AG09309 (cell line): ENCODE measurements at regions not wholly inside any gene's neighbourhood (a gene's known extent, or its start where the extent isn't known, plus 50 kb on each side); places are given as distances from the start of the nearest gene placed in this dataset.

Experiments used
- DNase-seq: peaks from one replicate; pipeline ENCODE4 v3.0.0-alpha.2; 2010; ENCODE audit warnings: low read depth
- H3K4me3 ChIP-seq: 2 replicates; pipeline ENCODE4 v1.5.1; 2011; ENCODE audit warnings: mild to moderate bottlenecking, low read depth, low read length, moderate library complexity; ENCODE audit not compliant: control insufficient read depth
- TF ChIP-seq, protein P1 (sequence below): IDR thresholded peaks from 2 replicates; pipeline ENCODE4 v1.5.1; 2011; ENCODE audit warnings: mild to moderate bottlenecking, low read depth, low read length, inconsistent platforms; ENCODE audit not compliant: insufficient read depth, control insufficient read depth; ENCODE audit errors: missing control alignments

DNA sequence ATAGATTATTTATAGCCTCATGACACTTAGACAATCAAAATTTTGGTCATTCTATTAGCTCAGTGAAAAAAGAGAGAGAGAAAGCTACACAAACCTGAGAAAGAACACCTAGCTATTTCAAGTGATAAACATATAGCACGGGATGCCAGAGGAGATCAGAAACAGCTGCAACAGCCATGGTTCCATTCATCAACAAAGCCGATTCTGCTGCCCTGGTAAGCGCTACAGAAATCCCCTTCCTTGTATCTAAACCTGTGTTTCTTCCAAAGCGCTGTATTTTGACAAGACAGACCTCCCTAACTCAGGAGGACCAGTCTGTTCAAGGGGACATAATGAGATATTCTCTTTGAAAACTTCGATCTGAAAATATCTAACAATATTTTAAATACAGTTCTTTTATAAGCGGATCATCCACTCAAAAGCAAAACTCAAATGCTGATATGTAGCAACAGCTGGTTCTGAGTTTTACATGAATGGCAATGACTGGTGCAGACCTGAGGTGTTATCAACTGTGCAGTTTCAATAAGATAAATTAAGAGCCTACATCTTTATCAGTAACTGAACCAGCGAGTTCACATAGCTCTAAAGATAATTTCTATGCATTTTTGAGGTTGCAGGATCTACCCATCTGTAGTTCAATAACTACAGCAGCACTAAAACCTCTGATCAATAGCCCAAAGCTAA lies 447.8 kb downstream of the FRK start:
- no peak for DNase-seq
- TF ChIP-seq, protein P1, sequence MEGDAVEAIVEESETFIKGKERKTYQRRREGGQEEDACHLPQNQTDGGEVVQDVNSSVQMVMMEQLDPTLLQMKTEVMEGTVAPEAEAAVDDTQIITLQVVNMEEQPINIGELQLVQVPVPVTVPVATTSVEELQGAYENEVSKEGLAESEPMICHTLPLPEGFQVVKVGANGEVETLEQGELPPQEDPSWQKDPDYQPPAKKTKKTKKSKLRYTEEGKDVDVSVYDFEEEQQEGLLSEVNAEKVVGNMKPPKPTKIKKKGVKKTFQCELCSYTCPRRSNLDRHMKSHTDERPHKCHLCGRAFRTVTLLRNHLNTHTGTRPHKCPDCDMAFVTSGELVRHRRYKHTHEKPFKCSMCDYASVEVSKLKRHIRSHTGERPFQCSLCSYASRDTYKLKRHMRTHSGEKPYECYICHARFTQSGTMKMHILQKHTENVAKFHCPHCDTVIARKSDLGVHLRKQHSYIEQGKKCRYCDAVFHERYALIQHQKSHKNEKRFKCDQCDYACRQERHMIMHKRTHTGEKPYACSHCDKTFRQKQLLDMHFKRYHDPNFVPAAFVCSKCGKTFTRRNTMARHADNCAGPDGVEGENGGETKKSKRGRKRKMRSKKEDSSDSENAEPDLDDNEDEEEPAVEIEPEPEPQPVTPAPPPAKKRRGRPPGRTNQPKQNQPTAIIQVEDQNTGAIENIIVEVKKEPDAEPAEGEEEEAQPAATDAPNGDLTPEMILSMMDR = no peak
- no peak overlapping the region for H3K4me3 ChIP-seq

DNA sequence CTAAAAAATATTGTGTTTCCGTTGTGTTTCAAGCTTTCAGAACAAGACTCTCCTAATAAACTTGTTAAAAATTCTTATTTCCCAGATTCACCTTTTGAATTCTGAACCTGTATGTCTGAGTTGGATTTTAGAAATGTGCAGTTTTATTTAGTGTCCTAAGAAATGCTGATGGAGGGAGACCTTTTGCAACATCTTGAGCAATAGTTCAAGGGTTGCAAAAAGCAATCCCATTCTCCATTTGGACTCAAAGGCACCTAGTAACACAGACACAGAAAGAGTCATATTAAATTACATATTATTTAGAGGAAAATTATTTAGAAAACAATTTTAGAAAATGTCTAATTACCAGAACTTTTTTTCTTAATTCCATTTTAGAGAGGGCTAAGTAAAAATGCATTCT lies 448.5 kb downstream of the FRK start:
- DNase-seq = no peak
- TF ChIP-seq, protein P1 = no peak
- H3K4me3 ChIP-seq = no peak overlapping the region

DNA sequence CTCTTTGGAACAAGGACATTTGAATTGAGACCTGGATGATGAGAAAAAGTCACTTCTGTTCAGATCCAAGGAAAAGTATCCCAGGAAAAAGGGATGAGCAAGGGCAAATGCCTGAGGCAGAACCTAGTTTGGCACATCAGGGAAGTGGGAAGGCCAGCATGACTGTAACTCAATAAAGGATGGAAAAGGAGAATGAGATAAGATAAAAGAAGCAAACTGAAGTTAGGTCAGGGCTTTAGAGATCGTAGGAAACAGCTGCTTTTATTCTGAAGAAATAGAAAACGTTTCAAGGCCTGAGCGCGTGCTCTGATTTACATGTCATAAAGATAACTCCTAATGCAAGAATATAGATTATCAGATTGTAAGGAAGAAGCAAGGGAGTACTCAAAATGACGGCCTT lies 450.0 kb downstream of the FRK start:
- DNase-seq = no peak
- TF ChIP-seq, protein P1 = no peak
- no peak overlapping the region for H3K4me3 ChIP-seq

DNA sequence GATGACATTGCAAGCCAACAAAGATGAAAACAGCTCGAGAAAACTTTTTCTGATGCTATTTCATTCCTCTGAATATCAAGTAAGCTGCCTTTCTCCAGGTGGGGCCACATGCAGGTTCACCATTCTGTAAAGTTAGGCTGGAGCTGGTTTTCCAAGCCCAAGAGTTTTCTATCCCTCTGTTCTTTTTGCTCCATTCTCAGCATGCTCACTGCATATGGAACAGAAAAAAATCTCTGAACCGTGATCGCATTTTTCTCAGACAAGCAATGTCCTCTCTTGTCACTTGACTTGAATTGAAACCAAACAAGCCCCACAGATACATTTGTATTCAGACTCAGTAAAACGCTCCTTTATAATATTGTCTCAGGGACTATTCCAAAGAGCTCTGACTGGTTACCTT lies 451.6 kb downstream of the FRK start:
- DNase-seq = no peak
- TF ChIP-seq, protein P1 = no peak
- no peak overlapping the region for H3K4me3 ChIP-seq

DNA sequence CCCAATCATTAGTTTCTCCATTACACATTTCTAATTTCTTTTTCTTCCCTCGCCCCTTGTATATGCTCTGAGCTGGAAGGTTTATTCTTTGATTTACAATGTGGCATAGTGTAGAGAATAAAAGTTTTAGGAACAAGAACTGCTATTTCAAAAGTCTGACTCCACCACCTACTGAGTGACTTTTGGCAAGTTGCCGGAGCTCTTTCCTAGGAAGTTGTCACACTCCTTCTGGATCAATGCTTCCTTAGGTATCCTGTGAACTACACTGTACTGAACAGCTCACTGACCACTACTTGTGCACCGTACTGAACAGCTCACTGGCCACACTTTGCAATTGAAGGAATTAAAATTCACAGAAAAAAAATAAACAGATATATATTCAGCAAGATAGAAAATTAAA lies 458.2 kb downstream of the FRK start:
- no peak for DNase-seq
- H3K4me3 ChIP-seq = no peak overlapping the region
- TF ChIP-seq, protein P1 = no peak

DNA sequence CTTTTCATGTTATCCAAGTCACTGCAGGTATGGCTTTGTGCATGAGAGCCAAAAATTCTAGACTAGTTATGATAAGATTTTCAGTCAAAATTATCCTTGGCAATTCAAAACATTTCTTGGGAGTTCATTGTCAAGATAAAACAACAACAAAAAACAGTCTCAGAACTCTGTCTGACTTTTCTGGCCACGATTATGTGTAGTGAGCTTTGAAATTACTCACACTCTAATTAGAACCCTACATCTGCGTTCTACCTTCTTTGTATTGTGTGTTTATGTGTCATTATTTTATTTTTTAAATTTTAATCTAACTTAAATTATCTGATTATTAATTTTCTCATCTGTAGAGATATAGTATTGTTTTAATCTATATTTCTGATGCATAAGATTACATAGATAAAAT lies 459.2 kb downstream of the FRK start:
- no peak for DNase-seq
- TF ChIP-seq, protein P1 = no peak
- no peak overlapping the region for H3K4me3 ChIP-seq
